Transverse colon (tissue), 4 donors: ENCODE measurements at regions not wholly inside any gene's neighbourhood (a gene's known extent, or its start where the extent isn't known, plus 50 kb on each side); places are given as distances from the start of the nearest gene placed in this dataset.
A peak's percentile ranks its signal among the peaks of the same experiment; 100 is the strongest.

Experiments used
- DNase-seq: peaks from one replicate; pipeline ENCODE4 v3.0.0-alpha.2; 2019
- H3K27ac ChIP-seq, 4 donors: fragments of 200-600 bp; sonication (generic); 2 replicates each; pipeline ENCODE4 v1.5.1; 2016 to 2018; ENCODE audit warnings: inconsistent platforms in 4 of 4
- H3K27me3 ChIP-seq: fragments of 200-600 bp; sonication (generic); 2 replicates; pipeline ENCODE4 v1.5.1; 2017; ENCODE audit warnings: inconsistent platforms
- H3K36me3 ChIP-seq, 4 donors: fragments of 200-600 bp; sonication (generic); 2 replicates each; pipeline ENCODE4 v1.5.1; 2017 to 2019; ENCODE audit warnings: inconsistent platforms in 4 of 4
- H3K4me1 ChIP-seq, 4 donors: fragments of 200-600 bp; sonication (generic); 2 replicates each; pipeline ENCODE4 v1.5.1; 2017 to 2020; ENCODE audit warnings: inconsistent platforms in 4 of 4
- H3K4me3 ChIP-seq, 4 donors: fragments of 200-600 bp; sonication (generic); 1 replicate in 1 of 4; 2 replicates in 3 of 4; pipeline versions ENCODE4 v1.5.1 to v1.6.1; 2017 to 2019; ENCODE audit warnings: inconsistent platforms in 4 of 4
- H3K9me3 ChIP-seq, 2 donors: fragments of 200-600 bp; sonication (generic); 2 replicates each; pipeline ENCODE4 v1.5.1; 2017 to 2019; ENCODE audit warnings: inconsistent platforms in 2 of 2
- CTCF ChIP-seq, 5 experiments: fragments of 200-600 bp in 3 of 5; fragments of 450-650 bp in 2 of 5; sonication (generic) in 3 of 5; IDR thresholded peaks; 1 replicate in 2 of 5; 2 replicates in 3 of 5; pipeline ENCODE4 v1.5.1; 2016 to 2017; ENCODE audit warnings: antibody characterized with exemption in 5 of 5, inconsistent platforms in 3 of 5, mild to moderate bottlenecking in 2 of 5, moderate library complexity in 1 of 5
- EP300 ChIP-seq: sonication (generic); formaldehyde crosslinking; IDR thresholded peaks from one replicate; pipeline ENCODE4 v1.6.1; 2017; ENCODE audit warnings: antibody characterized with exemption, low read depth
- POLR2A ChIP-seq: fragments of 450-650 bp; IDR thresholded peaks from one replicate; pipeline ENCODE4 v1.6.1; 2016; ENCODE audit warnings: antibody characterized with exemption, mild to moderate bottlenecking, moderate library complexity
- POLR2AphosphoS5 ChIP-seq, 3 donors: sonication (generic); formaldehyde crosslinking; IDR thresholded peaks; one replicate each; pipeline ENCODE4 v1.6.1; 2016; ENCODE audit warnings: antibody characterized with exemption in 3 of 3
- WGBS, 2 donors: methylation state at CpG; one replicate each; pipeline ENCODE4 v1.1.5; 2018; ENCODE audit warnings: low coverage in 1 of 2; 5-methylcytosine and 5-hydroxymethylcytosine counted together
- in situ Hi-C, 4 donors: fragments of 200-750 bp; cut with MboI; loops; one replicate each; pipeline versions ENCODE4 v1.15.0 to v1.15.1; 2017; ENCODE audit warnings: low sequenced_read_pairs in 3 of 4, low pct_ligation_motif_present in 1 of 4, low pct_unique_long_range_greater_than_20kb in 1 of 4
- intact Hi-C: fragments of 100-400 bp; cut with DNase I; formaldehyde crosslinking; loops from one replicate; pipeline ENCODE4 v1.15.1; 2023; ENCODE audit warnings: low total_unique reads

- peak; percentile 42 for DNase-seq
- H3K27me3 ChIP-seq, result no peaks in the 10 kb centered on the region
- no peak overlapping the region for H3K27ac ChIP-seq
- intact Hi-C loops (no loop called here), in situ Hi-C loops (no loop called here)
- no peaks in the 10 kb centered on the region for H3K4me1 ChIP-seq
- H3K4me3 ChIP-seq, result no peak overlapping the region
- 59 to 65% methylated on average over 5 to 8 of the region's 8 CpGs for WGBS, 2 donors
- TF ChIP-seq CTCF (IDR thresholded peaks at IDR 0.05) (no peak), POLR2AphosphoS5 (IDR thresholded peaks at IDR 0.05) (no peak), POLR2A (no peak), EP300 (no peak)
- no peaks in the 10 kb centered on the region for H3K36me3 ChIP-seq
- no peaks in the 10 kb centered on the region for H3K9me3 ChIP-seq
Measured at GRCh38 chr3:193805448-193805847, 212.4 kb downstream of the OPA1 start.

- Histone ChIP-seq H3K4me3 (no peak overlapping the region), H3K9me3 (no peaks in the 10 kb centered on the region), H3K4me1 (peaks cover 0 to 2% (median under 1%) of the 10 kb centered on the region in 4 donors), H3K27me3 (no peaks in the 10 kb centered on the region), H3K36me3 (no peaks in the 10 kb centered on the region), H3K27ac (no peak overlapping the region)
- intact Hi-C loops (no loop called here), in situ Hi-C loops (no loop called here)
- no peak for DNase-seq
- TF ChIP-seq CTCF (IDR thresholded peaks at IDR 0.05) (no peak), POLR2A (no peak), EP300 (no peak), POLR2AphosphoS5 (IDR thresholded peaks at IDR 0.05) (no peak)
- 87 to 89% methylated on average over 5 to 8 of the region's 8 CpGs for WGBS, 2 donors
Measured at GRCh38 chr3:193808317-193808716, 215.3 kb downstream of the OPA1 start.

GRCh38 chr3:193809106-193809505 lies 216.1 kb downstream of the OPA1 start:
- Histone ChIP-seq H3K9me3 (no peaks in the 10 kb centered on the region), H3K4me3 (no peak overlapping the region), H3K36me3 (no peaks in the 10 kb centered on the region), H3K27me3 (no peaks in the 10 kb centered on the region), H3K4me1 (peaks cover 0 to 10% (median 2%) of the 10 kb centered on the region in 4 donors), H3K27ac (no peak overlapping the region)
- WGBS, 2 donors, result 90% methylated on average over 2 of the region's 2 CpGs; no CpG with 5 or more reads in 1 of the 2 donors
- TF ChIP-seq EP300, result no peak
- TF ChIP-seq POLR2AphosphoS5 (IDR thresholded peaks at IDR 0.05), result no peak
- no peak for TF ChIP-seq CTCF (IDR thresholded peaks at IDR 0.05)
- no peak for TF ChIP-seq POLR2A
- DNase-seq, result no peak
- intact Hi-C loops, result no loop called here
- in situ Hi-C loops, result no loop called here

- 71 to 89% methylated on average over 2 to 5 of the region's 5 CpGs for WGBS, 2 donors
- DNase-seq, result no peak
- Histone ChIP-seq H3K27me3 (no peaks in the 10 kb centered on the region), H3K4me1 (peaks cover 6 to 17% (median 12%) of the 10 kb centered on the region in 4 donors), H3K27ac (no peak overlapping the region), H3K9me3 (no peaks in the 10 kb centered on the region), H3K36me3 (no peaks in the 10 kb centered on the region), H3K4me3 (no peak overlapping the region)
- intact Hi-C loops, result no loop called here
- in situ Hi-C loops, result no loop called here
- TF ChIP-seq EP300, result no peak
- TF ChIP-seq CTCF (IDR thresholded peaks at IDR 0.05), result no peak
- no peak for TF ChIP-seq POLR2A
- TF ChIP-seq POLR2AphosphoS5 (IDR thresholded peaks at IDR 0.05), result no peak
Measured at GRCh38 chr3:193812078-193812725, 219.2 kb downstream of the OPA1 start.
